ENCODE measurements at regions not wholly inside any gene's neighbourhood (a gene's known extent, or its start where the extent isn't known, plus 50 kb on each side); places are given as distances from the start of the nearest gene placed in this dataset.

GRCh38 chr15:88989578-88989977 is 76.4 kb upstream of the MFGE8 start:
- no peak for TF ChIP-seq HDGF (IDR thresholded peaks at IDR 0.05; ENCODE audit: borderline replicate concordance)
- CTCF ChIA-PET, result interaction anchor here (0.6 to 1.4 kb wide), 3 partner anchors 68 to 394 kb away, joined by 3 to 5 read pairs (median 4); no protein-coding TSS in a partner anchor
- POLR2A ChIA-PET, result no interaction called here
- DNase-seq (ENCODE audit: extremely low spot score), result no peak

- DNase-seq (ENCODE audit: extremely low spot score), result no peak
- CTCF ChIA-PET, result no interaction called here
These were observed 77.1 kb upstream of the MFGE8 start for GRCh38 chr15:88990185-88990679.

GRCh38 chr15:88992216-88992615 is 79.0 kb upstream of the MFGE8 start:
- DNase-seq (ENCODE audit: extremely low spot score), result no peak
- POLR2A ChIA-PET, result no interaction called here
- no peak for TF ChIP-seq NFRKB (IDR thresholded peaks at IDR 0.05)
- CTCF ChIA-PET, result interaction anchor here (1.8 kb wide), 1 partner anchor 87 kb away, joined by 5 read pairs; no protein-coding TSS in a partner anchor

More at GRCh38 chr15:88990185-88990679, 77.1 kb upstream of the MFGE8 start:
- TF ChIP-seq FOXA1 (IDR thresholded peaks at IDR 0.05) (no peak), ARNT (IDR thresholded peaks at IDR 0.05) (no peak), FOXM1 (IDR thresholded peaks at IDR 0.05; ENCODE audit: borderline replicate concordance) (no peak), SP1 (IDR thresholded peaks at IDR 0.05) (no peak), TARDBP (IDR thresholded peaks at IDR 0.05) (no peak), FOXK2 (IDR thresholded peaks at IDR 0.05) (no peak), BHLHE40 (IDR thresholded peaks at IDR 0.05; ENCODE audit: borderline replicate concordance) (no peak), PKNOX1 (IDR thresholded peaks at IDR 0.05) (no peak), HDGF (IDR thresholded peaks at IDR 0.05; ENCODE audit: borderline replicate concordance) (no peak), L3MBTL2 (conservative IDR thresholded peaks at IDR 0.05) (no peak), CTBP1 (IDR thresholded peaks at IDR 0.05; ENCODE audit: borderline replicate concordance) (no peak), NFRKB (IDR thresholded peaks at IDR 0.05) (no peak)
- POLR2A ChIA-PET, result no interaction called here

- CTCF ChIA-PET, result interaction anchor here (0.5 to 1.8 kb wide), 3 partner anchors 11 to 88 kb away, joined by 4 to 5 read pairs (median 4); no protein-coding TSS in a partner anchor
- DNase-seq (ENCODE audit: extremely low spot score), result no peak
- TF ChIP-seq SP1 (IDR thresholded peaks at IDR 0.05) (no peak), FOXK2 (IDR thresholded peaks at IDR 0.05) (no peak), L3MBTL2 (conservative IDR thresholded peaks at IDR 0.05) (no peak), CTBP1 (IDR thresholded peaks at IDR 0.05; ENCODE audit: borderline replicate concordance) (no peak), ELF4 (IDR thresholded peaks at IDR 0.05) (no peak), FOXA1 (IDR thresholded peaks at IDR 0.05) (no peak)
- POLR2A ChIA-PET, result no interaction called here
These were observed 79.8 kb upstream of the MFGE8 start for GRCh38 chr15:88992912-88993376.

- DNase-seq (ENCODE audit: extremely low spot score), result no peak
- ChIA-PET CTCF (interaction anchor here (0.5 to 1.6 kb wide), 4 partner anchors 11 to 184 kb away, joined by 3 to 4 read pairs (median 4); no protein-coding TSS in a partner anchor), POLR2A (no interaction called here)
- TF ChIP-seq ZNF384 (IDR thresholded peaks at IDR 0.05) (no peak), TARDBP (IDR thresholded peaks at IDR 0.05) (no peak), BHLHE40 (IDR thresholded peaks at IDR 0.05; ENCODE audit: borderline replicate concordance) (no peak), SUZ12 (IDR thresholded peaks at IDR 0.05) (no peak), FOXA1 (IDR thresholded peaks at IDR 0.05) (no peak), PKNOX1 (IDR thresholded peaks at IDR 0.05) (no peak), LEF1 (IDR thresholded peaks at IDR 0.05; ENCODE audit: borderline replicate concordance) (no peak)
These were observed 80.5 kb upstream of the MFGE8 start for GRCh38 chr15:88993662-88994061.

- no peak for DNase-seq (ENCODE audit: extremely low spot score)
- POLR2A ChIA-PET, result no interaction called here
- CTCF ChIA-PET, result interaction anchor here (0.5 to 1.6 kb wide), 6 partner anchors 10 to 184 kb away, joined by 3 to 4 read pairs (median 4); no protein-coding TSS in a partner anchor
- TF ChIP-seq FOXK2 (IDR thresholded peaks at IDR 0.05), result no peak
- no peak for TF ChIP-seq CTBP1 (IDR thresholded peaks at IDR 0.05; ENCODE audit: borderline replicate concordance)
- TF ChIP-seq PKNOX1 (IDR thresholded peaks at IDR 0.05), result no peak
- no peak for TF ChIP-seq ZNF384 (IDR thresholded peaks at IDR 0.05)
- no peak for TF ChIP-seq ARNT (IDR thresholded peaks at IDR 0.05)
- no peak for TF ChIP-seq FOXM1 (IDR thresholded peaks at IDR 0.05; ENCODE audit: borderline replicate concordance)
- no peak for TF ChIP-seq L3MBTL2 (conservative IDR thresholded peaks at IDR 0.05)
- TF ChIP-seq HDGF (IDR thresholded peaks at IDR 0.05; ENCODE audit: borderline replicate concordance), result no peak
- TF ChIP-seq SUZ12 (IDR thresholded peaks at IDR 0.05), result no peak
- TF ChIP-seq SP1 (IDR thresholded peaks at IDR 0.05), result no peak
- no peak for TF ChIP-seq BHLHE40 (IDR thresholded peaks at IDR 0.05; ENCODE audit: borderline replicate concordance)
- TF ChIP-seq LEF1 (IDR thresholded peaks at IDR 0.05; ENCODE audit: borderline replicate concordance), result no peak
- TF ChIP-seq FOXA1 (IDR thresholded peaks at IDR 0.05), result no peak
- TF ChIP-seq NFRKB (IDR thresholded peaks at IDR 0.05), result no peak
- no peak for TF ChIP-seq TARDBP (IDR thresholded peaks at IDR 0.05)
- no peak for TF ChIP-seq ELF4 (IDR thresholded peaks at IDR 0.05)
These were observed 81.1 kb upstream of the MFGE8 start for GRCh38 chr15:88994286-88994685.

GRCh38 chr15:88995449-88995848 is 82.3 kb upstream of the MFGE8 start:
- CTCF ChIA-PET, result interaction anchor here (0.5 to 0.6 kb wide), 2 partner anchors 121 to 901 kb away, joined by 3 read pairs; no protein-coding TSS in a partner anchor
- DNase-seq (ENCODE audit: extremely low spot score), result no peak
- POLR2A ChIA-PET, result interaction anchor here (0.5 kb wide), 1 partner anchor 86 kb away, joined by 3 read pairs; no protein-coding TSS in a partner anchor
- no peak for TF ChIP-seq CTBP1 (IDR thresholded peaks at IDR 0.05; ENCODE audit: borderline replicate concordance)
- TF ChIP-seq NFRKB (IDR thresholded peaks at IDR 0.05), result no peak
- no peak for TF ChIP-seq TARDBP (IDR thresholded peaks at IDR 0.05)
- no peak for TF ChIP-seq ARNT (IDR thresholded peaks at IDR 0.05)
- no peak for TF ChIP-seq FOXM1 (IDR thresholded peaks at IDR 0.05; ENCODE audit: borderline replicate concordance)
